Testis (tissue), 2 donors: ENCODE measurements at regions not wholly inside any gene's neighbourhood (a gene's known extent, or its start where the extent isn't known, plus 50 kb on each side); places are given as distances from the start of the nearest gene placed in this dataset.

Source experiments
- CTCF ChIP-seq, 3 experiments: fragments of 450-650 bp in 2 of 3; fragments of 200-600 bp in 1 of 3; sonication (generic) in 1 of 3; IDR thresholded peaks; one replicate each; pipeline ENCODE4 v1.5.1; 2016 to 2019; ENCODE audit warnings: antibody characterized with exemption in 3 of 3, mild to moderate bottlenecking in 2 of 3, moderate library complexity in 1 of 3
- POLR2A ChIP-seq: fragments of 450-650 bp; IDR thresholded peaks from one replicate; pipeline ENCODE4 v1.6.1; 2017; ENCODE audit warnings: antibody characterized with exemption, mild to moderate bottlenecking, moderate library complexity

GRCh38 chr22:27173530-27173929 is 516.1 kb downstream of the MIAT start:
- TF ChIP-seq CTCF (IDR thresholded peaks at IDR 0.05), result no peak
- TF ChIP-seq POLR2A, result no peak
